ENCODE measurements at regions not wholly inside any gene's neighbourhood (a gene's known extent, or its start where the extent isn't known, plus 50 kb on each side); places are given as distances from the start of the nearest gene placed in this dataset.
"Not testable (repeated sequence)": the region's sequence is repeated elsewhere in the genome, so short reads cannot be mapped to it uniquely, and the experiment has no call there.

GRCh38 chr3:182503401-182503800, 289.9 kb upstream of the ATP11B start:
- no peak overlapping the region for H3K27ac ChIP-seq
- no peak for TF ChIP-seq CTCF (conservative IDR thresholded peaks at IDR 0.05)

- H3K27ac ChIP-seq: no peak overlapping the region
- no peak for TF ChIP-seq CTCF (conservative IDR thresholded peaks at IDR 0.05)
These were observed 284.2 kb upstream of the ATP11B start for GRCh38 chr3:182508919-182509711.

- TF ChIP-seq CTCF (conservative IDR thresholded peaks at IDR 0.05): no peak
- no peak overlapping the region for H3K27ac ChIP-seq
These were observed 283.4 kb upstream of the ATP11B start for GRCh38 chr3:182509844-182510460.

- H3K27ac ChIP-seq: no peak overlapping the region
- no peak for TF ChIP-seq CTCF (conservative IDR thresholded peaks at IDR 0.05)
These were observed 278.9 kb upstream of the ATP11B start for GRCh38 chr3:182514236-182514964.

GRCh38 chr3:182516597-182517336, 276.5 kb upstream of the ATP11B start:
- H3K27ac ChIP-seq: no peak overlapping the region

GRCh38 chr3:182519569-182519968, 273.7 kb upstream of the ATP11B start:
- H3K27ac ChIP-seq: no peak overlapping the region
- TF ChIP-seq CTCF (conservative IDR thresholded peaks at IDR 0.05): no peak

More at GRCh38 chr3:182516597-182517336, 276.5 kb upstream of the ATP11B start:
- no peak for TF ChIP-seq CTCF (conservative IDR thresholded peaks at IDR 0.05)

- H3K27ac ChIP-seq: no peak overlapping the region
- TF ChIP-seq CTCF (conservative IDR thresholded peaks at IDR 0.05): no peak
These were observed 272.0 kb upstream of the ATP11B start for GRCh38 chr3:182521339-182521738.

- not testable (repeated sequence) for H3K27ac ChIP-seq
These were observed 269.9 kb upstream of the ATP11B start for GRCh38 chr3:182523424-182523823.

All from VCaP (cell line).